DOHH2 (cell line): ENCODE measurements at regions not wholly inside any gene's neighbourhood (a gene's known extent, or its start where the extent isn't known, plus 50 kb on each side); places are given as distances from the start of the nearest gene placed in this dataset.

Source experiments
- CTCF ChIP-seq: fragments of 200-600 bp; sonication (generic); IDR thresholded peaks from one replicate; pipeline ENCODE4 v1.5.1; 2014; ENCODE audit warnings: antibody characterized with exemption, mild to moderate bottlenecking, low read depth, low read length; ENCODE audit not compliant: poor library complexity, severe bottlenecking
- EZH2phosphoT487 ChIP-seq: fragments of 200-600 bp; sonication (generic); IDR thresholded peaks from 2 replicates; pipeline ENCODE4 v1.6.1; 2017; ENCODE audit warnings: borderline replicate concordance, mild to moderate bottlenecking, antibody characterized with exemption, low read length, moderate library complexity, mixed read lengths

- TF ChIP-seq CTCF (no peak), EZH2phosphoT487 (no peak)
These were observed 264.1 kb downstream of the TMEM114 start for GRCh38 chr16:8326232-8326631.
